CD8-positive, alpha-beta memory T cell (primary cell): ENCODE measurements at regions not wholly inside any gene's neighbourhood (a gene's known extent, or its start where the extent isn't known, plus 50 kb on each side); places are given as distances from the start of the nearest gene placed in this dataset.
A peak's percentile ranks its signal among the peaks of the same experiment; 100 is the strongest.

Experiments used
- CTCF ChIA-PET: fragments of 350-600 bp; sonication (Branson Sonifier 250); formaldehyde crosslinking; loops from one replicate; lab custom pipeline; 2021; ENCODE audit warnings: antibody characterized with exemption; lab: Charles Lee
- POLR2A ChIA-PET: fragments of 350-600 bp; sonication (Branson Sonifier 250); formaldehyde crosslinking; loops from one replicate; lab custom pipeline; 2021; ENCODE audit warnings: antibody characterized with exemption; lab: Charles Lee
- DNase-seq, 5 donors: peaks; one replicate each; pipeline versions ENCODE4 v3.0.0 to v3.0.0-alpha.2; 2020 to 2022; ENCODE audit warnings: mixed read lengths in 1 of 5
- H3K27ac ChIP-seq: one replicate; pipeline ENCODE4 v1.7.0; 2013; ENCODE audit warnings: low read depth, mild to moderate bottlenecking, low read length, moderate library complexity
- H3K27me3 ChIP-seq: 2 replicates; pipeline ENCODE4 v1.7.0; 2013; ENCODE audit warnings: low read length, mild to moderate bottlenecking; ENCODE audit not compliant: insufficient read depth, poor library complexity, severe bottlenecking
- H3K36me3 ChIP-seq: 2 replicates; pipeline ENCODE4 v1.7.0; 2013; ENCODE audit warnings: mild to moderate bottlenecking, low read length, moderate library complexity; ENCODE audit not compliant: insufficient read depth
- H3K4me1 ChIP-seq: 2 replicates; pipeline ENCODE4 v1.7.0; 2013; ENCODE audit warnings: mild to moderate bottlenecking, low read length, moderate library complexity; ENCODE audit not compliant: insufficient read depth
- H3K4me3 ChIP-seq: 2 replicates; pipeline ENCODE4 v1.7.0; 2013; ENCODE audit warnings: mild to moderate bottlenecking, low read length
- H3K9me3 ChIP-seq: 2 replicates; pipeline ENCODE4 v1.7.0; 2013; ENCODE audit warnings: mild to moderate bottlenecking, low read length
- H3K27ac Mint-ChIP-seq, 8 donors: one replicate each; pipeline ENCODE4 v1.8.0; 2020 to 2021; ENCODE audit warnings: mixed read lengths in 8 of 8, mild to moderate bottlenecking in 6 of 8, inconsistent platforms in 3 of 8, moderate library complexity in 3 of 8
- H3K27me3 Mint-ChIP-seq, 2 donors: one replicate each; pipeline ENCODE4 v1.8.0; 2020 to 2021; ENCODE audit warnings: mixed read lengths in 2 of 2, mild to moderate bottlenecking in 1 of 2, moderate library complexity in 1 of 2
- H3K36me3 Mint-ChIP-seq, 3 donors: one replicate each; pipeline ENCODE4 v1.8.0; 2020 to 2021; ENCODE audit warnings: mixed read lengths in 3 of 3, inconsistent platforms in 1 of 3, mild to moderate bottlenecking in 1 of 3
- H3K4me1 Mint-ChIP-seq, 3 donors: one replicate each; pipeline ENCODE4 v1.8.0; 2020 to 2021; ENCODE audit warnings: mixed read lengths in 3 of 3, inconsistent platforms in 1 of 3, mild to moderate bottlenecking in 1 of 3
- H3K4me3 Mint-ChIP-seq, 7 donors: one replicate each; pipeline ENCODE4 v1.8.0; 2020 to 2021; ENCODE audit warnings: mixed read lengths in 7 of 7, mild to moderate bottlenecking in 6 of 7, moderate library complexity in 4 of 7, inconsistent platforms in 2 of 7
- H3K9me3 Mint-ChIP-seq, 5 donors: one replicate each; pipeline ENCODE4 v1.8.0; 2020 to 2022; ENCODE audit warnings: mixed read lengths in 5 of 5, mild to moderate bottlenecking in 3 of 5, moderate library complexity in 2 of 5, inconsistent platforms in 1 of 5

DNA sequence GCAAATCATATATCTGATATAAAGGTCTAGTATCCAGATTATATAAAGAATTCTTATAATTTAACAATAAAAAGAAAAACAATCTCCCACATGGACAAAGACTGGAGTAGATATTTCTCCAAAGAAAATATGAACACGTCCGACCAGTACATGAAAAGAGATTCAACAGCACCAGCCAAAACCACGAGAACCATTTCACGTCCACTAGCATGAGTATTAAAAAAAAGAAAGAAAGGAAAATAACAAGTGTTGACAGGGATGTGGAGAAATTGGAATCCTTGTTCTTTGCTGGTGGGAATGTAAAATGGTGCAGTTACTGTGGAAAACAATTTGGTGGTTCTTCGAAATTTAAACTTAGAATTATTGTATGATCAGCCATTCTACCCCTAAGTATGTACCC, 432.7 kb upstream of the TRIB2 start:
- Histone ChIP-seq H3K9me3 (no peaks in the 10 kb centered on the region), H3K27ac (no peak overlapping the region), H3K27me3 (no peaks in the 10 kb centered on the region), H3K4me3 (no peak overlapping the region), H3K36me3 (no peaks in the 10 kb centered on the region), H3K4me1 (peaks cover 2% of the 10 kb centered on the region)
- DNase-seq = no peak
- ChIA-PET CTCF (no interaction called here), POLR2A (no interaction called here)
- no peaks in the 10 kb centered on the region for H3K36me3 Mint-ChIP-seq
- no peaks in the 10 kb centered on the region for H3K9me3 Mint-ChIP-seq
- H3K27me3 Mint-ChIP-seq = peaks cover 0 to 3% of the 10 kb centered on the region in 2 donors
- H3K27ac Mint-ChIP-seq = no peak overlapping the region
- H3K4me3 Mint-ChIP-seq = no peak overlapping the region
- H3K4me1 Mint-ChIP-seq = peaks cover 8 to 27% (median 14%) of the 10 kb centered on the region in 3 donors

DNA sequence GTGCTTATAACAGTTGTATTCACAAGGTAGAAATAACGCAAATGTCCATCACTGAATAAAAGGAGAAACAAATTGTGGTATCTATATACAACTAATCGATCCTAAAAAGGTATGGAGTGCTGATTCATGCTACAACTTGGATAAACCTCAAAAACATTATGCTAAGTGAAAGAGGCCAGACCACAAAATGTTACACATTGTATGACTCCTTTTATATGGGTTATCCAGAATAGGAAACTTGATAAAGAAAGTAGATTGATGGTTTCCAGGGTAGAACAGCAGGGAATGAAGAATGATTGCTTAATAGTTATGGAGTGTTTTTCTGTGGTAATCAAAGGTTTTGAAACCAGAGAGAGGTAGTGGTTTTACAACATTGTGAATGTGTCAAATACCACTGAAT, 432.2 kb upstream of the TRIB2 start:
- H3K4me1 Mint-ChIP-seq = peaks cover 8 to 27% (median 14%) of the 10 kb centered on the region in 3 donors
- DNase-seq = no peak
- Histone ChIP-seq H3K27ac (no peak overlapping the region), H3K36me3 (no peaks in the 10 kb centered on the region), H3K27me3 (no peaks in the 10 kb centered on the region), H3K4me3 (no peak overlapping the region), H3K4me1 (peaks cover 3% of the 10 kb centered on the region), H3K9me3 (no peaks in the 10 kb centered on the region)
- ChIA-PET POLR2A (no interaction called here), CTCF (no interaction called here)
- no peak overlapping the region for H3K4me3 Mint-ChIP-seq
- H3K9me3 Mint-ChIP-seq = no peaks in the 10 kb centered on the region
- H3K36me3 Mint-ChIP-seq = no peaks in the 10 kb centered on the region
- no peaks in the 10 kb centered on the region for H3K27me3 Mint-ChIP-seq
- H3K27ac Mint-ChIP-seq = no peak overlapping the region

DNA sequence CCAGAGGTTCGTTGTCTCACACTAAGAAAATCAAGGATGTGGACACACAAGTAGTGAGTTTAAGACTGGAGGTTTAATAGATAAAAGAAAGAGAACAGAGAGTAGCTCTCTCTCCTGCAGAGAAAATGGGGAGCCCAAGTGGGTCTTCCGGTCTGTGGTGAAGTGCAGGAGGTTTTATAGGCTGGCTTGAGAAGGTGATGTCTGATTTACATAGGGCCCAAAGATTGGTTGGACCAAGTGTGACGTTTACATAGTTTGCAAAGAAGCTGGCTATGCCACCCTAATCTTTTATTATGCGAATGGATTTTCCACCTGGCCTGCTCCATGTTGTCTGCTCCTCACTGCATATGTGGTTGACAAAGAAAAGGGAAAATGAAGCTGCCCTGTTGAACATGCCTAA, 430.4 kb upstream of the TRIB2 start:
- ChIA-PET POLR2A (no interaction called here), CTCF (interaction anchor here (1.3 to 1.4 kb wide), 2 partner anchors 15 to 26 kb away, joined by 3 to 4 read pairs; no protein-coding TSS in a partner anchor)

DNA sequence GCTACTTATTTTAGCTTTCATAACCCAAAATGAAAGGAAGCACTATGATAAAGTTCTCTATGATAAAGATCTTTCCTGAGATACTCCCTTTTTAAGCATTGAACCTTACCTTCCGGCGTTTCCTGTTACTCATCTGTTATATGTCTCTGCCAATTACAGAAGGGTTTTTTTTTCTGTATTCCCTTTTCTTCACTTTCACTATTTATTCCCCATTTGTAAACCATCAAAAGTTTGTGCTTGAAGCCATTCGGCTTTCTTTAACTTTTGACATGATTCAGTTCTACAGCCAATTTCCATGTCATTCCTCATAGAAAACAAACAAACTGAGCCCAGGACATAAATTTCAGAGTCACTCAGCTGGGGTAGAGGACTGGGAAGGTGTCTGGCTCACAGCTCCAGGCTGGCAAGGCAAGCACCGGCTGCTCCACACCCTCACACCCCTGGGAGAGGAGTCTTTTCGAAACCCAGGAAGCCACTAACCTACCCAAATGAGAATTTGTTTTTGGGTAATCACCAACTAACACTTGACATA, 429.4 kb upstream of the TRIB2 start:
- DNase-seq = no peak
- Mint-ChIP-seq H3K9me3 (peaks cover 0 to 2% (median 0%) of the 10 kb centered on the region in 5 donors), H3K36me3 (peaks cover 0 to 2% (median 0%) of the 10 kb centered on the region in 3 donors), H3K27ac (no peak overlapping the region), H3K4me3 (no peak overlapping the region), H3K27me3 (no peaks in the 10 kb centered on the region), H3K4me1 (peaks cover 8 to 27% (median 14%) of the 10 kb centered on the region in 3 donors)
- ChIA-PET POLR2A (no interaction called here), CTCF (interaction anchor here (1.3 to 1.5 kb wide), 3 partner anchors 16 to 429 kb away, joined by 3 to 4 read pairs (median 3); partner anchors contain the start of gene TRIB2)
- peak overlapping the region; percentile 41 for H3K27ac ChIP-seq
- no peaks in the 10 kb centered on the region for H3K27me3 ChIP-seq
- no peaks in the 10 kb centered on the region for H3K36me3 ChIP-seq
- no peak overlapping the region for H3K4me3 ChIP-seq
- no peaks in the 10 kb centered on the region for H3K9me3 ChIP-seq
- H3K4me1 ChIP-seq = peaks cover 3% of the 10 kb centered on the region

More for the DNA sequence above, 430.4 kb upstream of the TRIB2 start:
- H3K27ac Mint-ChIP-seq = no peak overlapping the region
- H3K4me1 ChIP-seq = peaks cover 3% of the 10 kb centered on the region
- H3K4me1 Mint-ChIP-seq = peaks cover 8 to 27% (median 14%) of the 10 kb centered on the region in 3 donors
- no peak overlapping the region for H3K4me3 ChIP-seq
- no peak for DNase-seq
- H3K4me3 Mint-ChIP-seq = no peak overlapping the region
- H3K36me3 Mint-ChIP-seq = peaks cover 0 to 2% (median 0%) of the 10 kb centered on the region in 3 donors
- H3K27ac ChIP-seq = no peak overlapping the region
- no peaks in the 10 kb centered on the region for H3K27me3 Mint-ChIP-seq
- no peaks in the 10 kb centered on the region for H3K36me3 ChIP-seq
- no peaks in the 10 kb centered on the region for H3K27me3 ChIP-seq
- H3K9me3 Mint-ChIP-seq = no peaks in the 10 kb centered on the region
- H3K9me3 ChIP-seq = no peaks in the 10 kb centered on the region

DNA sequence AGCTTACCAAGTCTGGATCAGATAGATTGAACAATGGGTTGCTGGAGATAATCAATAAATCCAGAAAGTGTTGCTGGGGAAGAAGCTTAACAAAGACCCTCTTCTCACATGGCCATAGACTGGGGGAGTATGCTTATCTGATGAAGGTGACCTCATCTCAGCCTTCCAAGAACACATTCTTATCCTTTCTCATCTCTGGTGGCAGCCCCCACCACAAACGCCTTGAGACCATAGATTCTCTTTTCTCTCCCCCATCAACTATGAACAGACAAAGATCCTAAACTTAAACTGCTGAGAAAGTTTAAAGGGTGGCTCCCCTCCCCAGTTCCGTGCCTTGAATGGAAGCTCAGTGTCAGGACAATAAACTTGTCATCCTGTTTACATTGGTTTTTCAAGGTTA, 428.7 kb upstream of the TRIB2 start:
- Mint-ChIP-seq H3K4me1 (peaks cover 8 to 27% (median 14%) of the 10 kb centered on the region in 3 donors), H3K4me3 (no peak overlapping the region), H3K27me3 (no peaks in the 10 kb centered on the region), H3K36me3 (peaks cover 0 to 2% (median 0%) of the 10 kb centered on the region in 3 donors), H3K27ac (no peak overlapping the region), H3K9me3 (peaks cover 0 to 2% (median 0%) of the 10 kb centered on the region in 5 donors)
- no peaks in the 10 kb centered on the region for H3K27me3 ChIP-seq
- H3K4me1 ChIP-seq = peaks cover 3% of the 10 kb centered on the region
- H3K9me3 ChIP-seq = no peaks in the 10 kb centered on the region
- H3K36me3 ChIP-seq = no peaks in the 10 kb centered on the region
- no peak for DNase-seq
- no peak overlapping the region for H3K27ac ChIP-seq
- ChIA-PET POLR2A (no interaction called here), CTCF (interaction anchor here (1.5 kb wide), 1 partner anchor 429 kb away, joined by 3 read pairs; the partner anchor contains the start of gene TRIB2)
- H3K4me3 ChIP-seq = no peak overlapping the region

DNA sequence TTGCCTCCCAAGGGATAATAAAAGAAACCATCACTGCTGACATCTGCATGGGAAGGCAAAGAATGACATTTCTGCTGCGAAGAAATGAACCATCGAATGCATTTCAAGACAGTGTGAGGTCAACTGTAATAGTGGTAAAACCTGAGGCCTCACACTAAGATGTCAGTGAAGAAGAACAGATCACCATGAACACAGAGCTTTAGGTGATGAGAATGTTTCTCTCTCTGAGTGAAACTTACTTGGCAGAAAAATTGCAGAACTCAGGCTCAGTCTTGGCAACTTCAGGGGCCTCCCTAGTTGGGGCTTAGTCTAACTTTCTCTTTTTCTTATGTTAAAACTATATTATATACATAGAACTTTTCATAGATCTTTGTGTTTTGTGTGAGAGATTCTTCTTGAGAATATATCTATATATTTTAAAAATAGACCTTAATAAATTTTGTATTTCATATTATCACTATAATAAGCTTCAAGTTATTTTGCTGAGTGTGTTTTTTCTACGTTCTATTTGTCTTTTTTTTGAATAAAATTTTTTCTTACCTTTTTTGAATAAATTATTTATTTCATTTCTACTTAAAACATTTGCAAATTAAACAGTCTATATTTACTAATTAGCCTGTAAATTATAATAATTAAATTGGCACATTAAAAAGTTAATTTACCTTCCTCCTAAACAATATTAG, 427.5 kb upstream of the TRIB2 start:
- Histone ChIP-seq H3K4me1 (peaks cover 12% of the 10 kb centered on the region), H3K4me3 (no peak overlapping the region), H3K27me3 (no peaks in the 10 kb centered on the region), H3K9me3 (no peaks in the 10 kb centered on the region), H3K27ac (no peak overlapping the region), H3K36me3 (no peaks in the 10 kb centered on the region)
- H3K27me3 Mint-ChIP-seq = no peaks in the 10 kb centered on the region
- DNase-seq = no peak
- H3K4me3 Mint-ChIP-seq = no peak overlapping the region
- CTCF ChIA-PET = interaction anchor here (1.1 kb wide), 1 partner anchor 304 kb away, joined by 3 read pairs; no protein-coding TSS in a partner anchor
- peaks cover 0 to 2% (median 0%) of the 10 kb centered on the region in 5 donors for H3K9me3 Mint-ChIP-seq
- H3K27ac Mint-ChIP-seq = no peak overlapping the region
- peaks cover 0 to 2% (median 0%) of the 10 kb centered on the region in 3 donors for H3K36me3 Mint-ChIP-seq
- POLR2A ChIA-PET = no interaction called here
- peaks cover 12 to 34% (median 24%) of the 10 kb centered on the region in 3 donors for H3K4me1 Mint-ChIP-seq

DNA sequence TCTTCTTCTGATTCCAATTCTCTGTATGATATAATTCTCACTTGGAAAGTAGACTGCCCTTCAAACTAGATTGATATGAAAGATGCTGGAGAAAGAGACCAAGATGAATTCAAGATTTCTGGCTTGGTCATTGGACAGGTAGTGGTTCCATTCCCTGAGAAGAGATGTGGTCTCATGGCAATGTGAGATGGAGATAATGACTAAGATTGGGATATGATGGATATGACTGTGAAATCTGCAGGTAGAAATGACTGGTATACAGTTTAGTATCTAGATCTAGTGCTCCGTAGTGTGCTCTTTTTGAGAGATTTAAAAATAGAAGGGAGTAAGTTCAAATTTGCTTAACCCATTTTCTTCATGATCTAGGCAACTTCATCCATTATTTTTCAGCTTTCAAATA, 425.4 kb upstream of the TRIB2 start:
- Histone ChIP-seq H3K4me1 (peaks cover 30% of the 10 kb centered on the region), H3K27ac (no peak overlapping the region), H3K36me3 (no peaks in the 10 kb centered on the region), H3K9me3 (no peaks in the 10 kb centered on the region), H3K27me3 (no peaks in the 10 kb centered on the region), H3K4me3 (no peak overlapping the region)
- ChIA-PET POLR2A (no interaction called here), CTCF (no interaction called here)
- Mint-ChIP-seq H3K4me3 (no peak overlapping the region), H3K4me1 (peaks cover 21 to 43% (median 31%) of the 10 kb centered on the region in 3 donors), H3K9me3 (peaks cover 0 to 2% (median 0%) of the 10 kb centered on the region in 5 donors), H3K36me3 (peaks cover 0 to 2% (median 0%) of the 10 kb centered on the region in 3 donors), H3K27me3 (no peaks in the 10 kb centered on the region), H3K27ac (no peak overlapping the region)
- DNase-seq = no peak

DNA sequence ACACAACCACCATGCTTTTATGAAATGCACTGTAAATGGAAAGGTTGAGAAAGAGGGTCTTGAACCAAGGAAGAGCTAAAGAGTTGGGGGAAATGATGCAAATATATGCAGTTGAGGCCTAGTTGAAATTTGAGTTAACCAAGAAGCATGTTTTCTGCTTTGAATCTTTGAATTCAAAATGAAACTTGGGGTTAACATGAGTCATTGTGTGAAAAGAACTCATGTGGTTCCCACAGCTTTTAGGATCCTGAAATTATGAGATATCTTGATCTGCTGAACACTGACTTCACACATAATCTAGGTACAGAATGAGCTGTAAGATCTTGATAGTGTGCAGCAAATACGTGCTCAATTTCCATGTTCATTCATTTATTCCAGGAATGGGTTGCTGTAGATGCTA, 422.9 kb upstream of the TRIB2 start:
- H3K4me3 Mint-ChIP-seq = no peak overlapping the region
- H3K4me1 Mint-ChIP-seq = peaks cover 13 to 31% (median 22%) of the 10 kb centered on the region in 3 donors
- Histone ChIP-seq H3K4me1 (peaks cover 35% of the 10 kb centered on the region), H3K27me3 (no peaks in the 10 kb centered on the region), H3K27ac (no peak overlapping the region), H3K4me3 (no peak overlapping the region), H3K36me3 (no peaks in the 10 kb centered on the region), H3K9me3 (no peaks in the 10 kb centered on the region)
- ChIA-PET CTCF (no interaction called here), POLR2A (no interaction called here)
- H3K27me3 Mint-ChIP-seq = no peaks in the 10 kb centered on the region
- DNase-seq = no peak
- peak overlapping the region in 1 of 8 donors; percentile 1 for H3K27ac Mint-ChIP-seq
- peaks cover 0 to 6% (median 2%) of the 10 kb centered on the region in 3 donors for H3K36me3 Mint-ChIP-seq
- H3K9me3 Mint-ChIP-seq = peaks cover 0 to 2% (median 0%) of the 10 kb centered on the region in 5 donors
